PC-3 (cell line): ENCODE measurements at regions not wholly inside any gene's neighbourhood (a gene's known extent, or its start where the extent isn't known, plus 50 kb on each side); places are given as distances from the start of the nearest gene placed in this dataset.

Experiments
- CTCF ChIP-seq: fragments of 300-600 bp; sonication (generic); conservative IDR thresholded peaks from 2 replicates; pipeline ENCODE4 v1.5.1; 2017; ENCODE audit warnings: antibody characterized with exemption, low read depth, mild to moderate bottlenecking, low read length
- EZH2 ChIP-seq: fragments of 300-600 bp; sonication (generic); IDR thresholded peaks from one replicate; pipeline ENCODE4 v1.6.1; 2017; ENCODE audit warnings: antibody characterized with exemption, mild to moderate bottlenecking, low read length; ENCODE audit not compliant: unreplicated experiment

DNA sequence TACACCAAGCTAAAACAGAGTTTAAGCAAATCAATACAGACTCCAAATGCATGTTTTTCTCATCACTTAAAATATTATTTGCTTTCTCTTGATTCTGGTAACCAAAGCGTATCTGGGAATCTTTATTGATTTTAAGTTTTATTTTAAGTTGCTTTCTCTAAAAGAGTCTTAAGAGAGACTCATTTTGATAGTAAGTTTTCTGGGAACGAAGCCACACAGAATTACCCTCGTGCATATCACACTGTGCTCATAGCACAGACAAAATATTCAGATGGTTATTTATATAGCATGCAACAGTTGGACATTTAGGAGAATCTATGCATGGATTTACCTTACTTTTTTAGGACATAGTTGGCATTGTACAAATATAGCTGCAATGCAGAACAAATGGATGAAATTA is 597.5 kb upstream of the NRXN1 start:
- TF ChIP-seq CTCF (no peak), EZH2 (no peak)
